NCI-H510A (cell line): ENCODE measurements at regions not wholly inside any gene's neighbourhood (a gene's known extent, or its start where the extent isn't known, plus 50 kb on each side); places are given as distances from the start of the nearest gene placed in this dataset.

Experiments used
- DNase-seq: peaks from one replicate; lab custom pipeline; 2025; lab: John Stamatoyannopoulos, UW

DNA sequence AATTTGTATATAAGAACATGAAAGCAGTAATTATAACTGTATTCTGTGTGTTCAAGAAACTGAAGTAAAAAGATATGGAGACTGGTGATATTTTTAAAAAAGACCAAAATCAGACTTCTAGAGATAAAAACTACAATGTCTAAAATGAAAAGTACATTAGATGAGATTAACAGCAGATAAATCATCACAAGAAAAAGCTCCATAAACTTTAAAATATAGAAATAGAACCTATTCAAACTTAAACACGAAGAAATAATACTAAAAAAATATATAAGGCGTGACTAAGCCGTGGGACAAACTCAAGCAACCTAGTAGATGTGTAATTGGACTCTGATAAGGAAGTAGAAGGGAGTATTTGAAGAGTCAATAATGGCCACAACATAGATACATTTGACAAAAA is 189.1 kb upstream of the ZMIZ1 start:
- DNase-seq, result no peak

DNA sequence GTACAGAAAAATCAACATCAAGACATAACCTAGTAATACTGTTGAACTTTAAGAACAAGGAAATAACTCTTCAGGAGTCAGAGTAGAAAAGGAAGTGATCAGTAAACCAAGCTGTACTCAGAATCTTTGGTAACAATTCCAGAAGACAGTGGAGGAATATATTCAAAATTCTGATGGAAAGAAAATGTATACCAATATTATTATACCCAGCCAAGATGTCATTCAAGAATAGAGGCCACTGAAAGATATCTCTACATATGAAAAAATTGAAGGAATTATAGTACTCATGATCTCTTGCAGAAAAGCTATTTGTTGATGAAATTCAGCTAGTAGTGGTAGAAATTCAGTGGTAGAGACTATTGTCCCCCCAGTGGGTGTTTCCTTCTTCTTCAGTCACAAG is 182.6 kb upstream of the ZMIZ1 start:
- DNase-seq, result no peak

DNA sequence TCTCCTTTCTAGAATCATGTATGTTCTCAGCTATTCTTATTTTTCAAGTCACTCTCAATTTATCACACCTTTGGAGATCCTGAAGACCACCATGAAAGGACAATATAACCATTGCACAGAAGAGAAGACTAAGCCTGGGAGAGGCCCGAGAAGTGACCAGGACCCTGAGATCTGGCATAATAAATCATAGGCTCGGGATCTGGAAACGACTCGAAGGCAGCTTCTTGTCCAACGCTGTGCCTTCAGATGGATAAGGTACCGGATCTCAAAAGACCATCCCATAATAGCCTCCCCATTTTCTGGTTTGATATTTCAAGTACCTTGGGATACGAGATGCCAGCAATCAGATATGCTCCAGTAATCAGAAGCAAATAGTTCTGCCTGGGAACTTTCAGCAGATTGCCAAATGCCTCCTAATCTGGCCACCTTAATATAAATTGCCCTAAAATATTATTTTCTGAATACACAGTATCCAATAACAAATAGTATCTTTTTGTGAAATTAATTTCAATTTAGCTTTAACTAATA is 179.2 kb upstream of the ZMIZ1 start:
- peak; percentile 38 for DNase-seq

DNA sequence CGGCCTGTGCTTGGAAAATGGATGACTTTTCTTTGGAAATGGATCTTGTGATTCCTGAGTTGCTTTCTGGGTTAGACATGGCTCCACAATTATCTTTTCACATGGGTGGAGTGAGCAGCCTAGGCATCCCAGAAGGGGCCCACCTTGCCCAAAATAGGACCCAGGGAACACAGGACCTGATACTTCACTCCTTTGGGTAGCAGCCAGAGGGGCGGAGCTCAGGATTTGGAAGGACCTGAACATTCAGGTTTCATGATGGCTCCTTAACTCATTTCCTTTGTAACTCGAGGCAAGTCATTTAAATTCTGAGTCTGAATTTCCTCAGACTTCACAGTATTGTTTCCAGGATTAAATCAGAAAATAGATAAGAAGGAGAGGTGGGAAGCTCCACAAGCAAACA is 178.3 kb upstream of the ZMIZ1 start:
- DNase-seq, result no peak

DNA sequence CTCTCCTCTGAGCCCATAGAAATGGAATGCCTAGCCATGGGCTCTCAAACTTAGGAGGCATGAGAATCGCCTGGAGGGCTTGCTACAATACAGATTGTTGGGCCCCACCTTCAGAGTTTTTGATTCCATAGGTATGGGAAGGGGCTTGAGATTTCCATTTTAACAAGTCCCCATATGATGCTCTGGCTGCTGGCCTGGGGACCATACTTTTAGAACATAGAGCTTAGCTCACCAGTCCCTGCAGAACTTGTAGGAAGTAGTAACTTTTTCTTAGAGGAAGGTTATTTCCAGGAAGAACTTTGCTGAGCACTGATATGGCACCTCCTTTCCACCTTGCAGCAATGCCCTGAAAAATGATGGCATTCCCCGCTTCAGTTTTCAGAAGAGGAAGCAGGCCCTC is 177.0 kb upstream of the ZMIZ1 start:
- DNase-seq, result no peak

- no peak for DNase-seq
Measured at GRCh38 chr10:78892338-78893176, 176.2 kb upstream of the ZMIZ1 start.

GRCh38 chr10:78893217-78893616 is 175.5 kb upstream of the ZMIZ1 start:
- no peak for DNase-seq

DNA sequence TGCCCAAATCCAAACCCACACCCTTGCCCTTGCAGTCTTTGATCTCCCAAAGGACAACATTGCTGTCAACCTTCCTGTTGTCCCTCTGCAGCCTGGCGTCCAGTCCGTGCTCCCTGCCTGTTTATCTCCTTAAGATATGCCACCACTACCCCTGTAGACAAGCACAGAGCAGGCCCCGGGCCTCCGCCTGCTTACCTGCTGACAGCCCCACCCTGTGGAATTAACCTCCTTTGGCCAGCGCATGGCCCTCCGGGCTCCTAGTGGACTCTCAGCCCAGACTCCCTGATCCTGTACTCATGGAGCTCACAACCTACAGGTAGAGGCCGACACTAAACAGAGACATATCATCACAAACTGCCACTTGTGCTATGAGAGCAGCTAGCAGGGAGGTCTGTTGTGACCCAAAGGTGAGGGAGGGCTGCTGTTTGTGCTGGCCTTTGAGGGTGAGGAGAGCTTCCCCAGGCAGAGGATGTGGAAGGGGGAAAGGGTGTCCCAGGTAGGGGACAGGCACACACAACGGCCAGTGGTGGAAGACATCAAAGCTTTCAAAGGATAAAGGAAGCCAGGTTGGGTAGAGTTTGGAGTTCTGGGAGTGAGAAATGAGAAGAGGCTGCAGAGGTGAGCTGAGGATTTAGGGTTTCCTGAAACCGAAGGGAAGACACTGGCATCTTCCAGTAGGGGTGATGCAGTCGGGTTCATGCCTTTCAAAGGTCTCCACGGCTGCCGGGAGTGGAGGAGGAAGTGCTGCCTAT is 174.5 kb upstream of the ZMIZ1 start:
- DNase-seq, result no peak

DNA sequence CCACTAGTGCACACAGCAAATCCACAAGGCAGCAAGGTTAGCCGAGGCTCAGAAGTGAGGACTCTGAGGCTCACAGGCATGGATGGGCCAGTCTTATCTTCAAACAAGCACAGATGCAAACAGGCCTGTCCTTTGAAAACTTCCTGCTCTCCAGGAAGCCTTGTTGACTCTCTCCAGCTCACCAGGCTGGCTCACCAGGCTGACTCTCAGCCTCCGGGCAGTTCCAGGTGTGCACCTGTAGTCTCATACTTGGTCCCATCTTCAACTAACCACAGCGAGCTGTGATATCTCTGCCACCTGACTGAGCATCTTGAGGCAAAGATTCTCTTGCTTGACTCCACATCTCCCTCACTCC is 173.9 kb upstream of the ZMIZ1 start:
- peak; percentile 21 for DNase-seq

- no peak for DNase-seq
Measured at GRCh38 chr10:78895469-78895868, 173.3 kb upstream of the ZMIZ1 start.

GRCh38 chr10:78896159-78896928 is 172.4 kb upstream of the ZMIZ1 start:
- no peak for DNase-seq

DNA sequence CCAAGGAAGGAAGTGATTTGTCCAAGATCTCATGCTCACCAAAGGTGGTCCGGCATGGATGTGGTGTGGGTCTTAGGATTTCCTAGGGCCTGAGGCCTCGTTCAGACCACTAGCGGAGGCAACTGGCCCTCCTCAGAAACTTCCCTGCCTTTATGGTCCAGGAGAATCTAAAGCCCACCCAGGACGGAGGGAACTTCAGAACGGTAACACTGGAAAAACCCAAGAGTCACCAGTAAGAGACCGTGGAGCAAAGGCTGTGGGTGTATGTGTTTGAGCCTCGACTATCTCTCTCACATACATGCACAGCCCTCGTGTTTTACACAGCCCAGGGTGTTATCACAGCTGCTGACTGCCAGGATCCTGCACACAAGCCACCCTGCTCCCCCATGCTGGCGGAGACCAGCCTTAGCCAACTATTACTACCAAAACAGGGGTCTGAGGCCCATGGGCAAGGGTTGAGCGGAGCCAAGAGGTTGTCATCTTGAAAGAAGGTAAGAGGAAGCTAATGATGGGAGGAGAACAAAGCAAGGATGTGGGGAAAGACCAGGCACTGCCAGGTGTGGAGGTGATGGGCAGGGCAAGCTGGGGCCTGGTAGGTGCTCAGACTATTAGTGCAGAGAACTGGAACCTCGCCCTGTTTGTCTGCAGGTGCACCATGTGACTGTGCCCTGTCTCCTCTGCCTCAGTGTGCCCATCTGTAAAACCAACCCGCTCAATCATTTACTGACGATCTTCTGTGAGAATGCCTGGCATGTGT is 170.2 kb upstream of the ZMIZ1 start:
- DNase-seq, result no peak

- DNase-seq, result no peak
Measured at GRCh38 chr10:78899098-78899754, 169.5 kb upstream of the ZMIZ1 start.

GRCh38 chr10:78899996-78900714 is 168.6 kb upstream of the ZMIZ1 start:
- DNase-seq, result no peak

GRCh38 chr10:78900715-78901430 is 167.9 kb upstream of the ZMIZ1 start:
- DNase-seq, result no peak

- DNase-seq, result no peak
Measured at GRCh38 chr10:78901694-78902093, 167.1 kb upstream of the ZMIZ1 start.

GRCh38 chr10:78902815-78903214 is 166.0 kb upstream of the ZMIZ1 start:
- DNase-seq, result no peak

- no peak for DNase-seq
Measured at GRCh38 chr10:78903341-78903940, 165.3 kb upstream of the ZMIZ1 start.

DNA sequence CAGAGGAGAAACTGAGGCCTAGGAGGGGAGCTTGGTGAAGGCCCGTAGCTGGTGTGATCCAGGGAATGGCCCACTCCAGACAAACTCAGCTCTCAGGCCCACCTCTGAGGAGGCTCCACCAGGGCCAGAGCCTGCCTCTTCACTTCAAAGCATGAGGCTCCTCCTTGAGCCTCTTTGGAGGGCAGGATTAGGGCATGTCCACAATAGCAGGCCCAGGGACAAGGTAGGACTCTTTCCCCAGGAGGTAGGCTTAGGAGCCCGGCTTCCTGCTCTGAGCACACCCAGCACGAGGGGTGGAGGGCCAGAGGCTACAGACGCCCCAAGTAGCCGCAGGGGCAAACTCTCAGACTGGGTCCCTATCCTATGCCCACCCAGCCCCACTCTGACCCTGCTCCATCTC is 164.6 kb upstream of the ZMIZ1 start:
- no peak for DNase-seq
